ENCODE measurements at regions not wholly inside any gene's neighbourhood (a gene's known extent, or its start where the extent isn't known, plus 50 kb on each side); places are given as distances from the start of the nearest gene placed in this dataset.

DNA sequence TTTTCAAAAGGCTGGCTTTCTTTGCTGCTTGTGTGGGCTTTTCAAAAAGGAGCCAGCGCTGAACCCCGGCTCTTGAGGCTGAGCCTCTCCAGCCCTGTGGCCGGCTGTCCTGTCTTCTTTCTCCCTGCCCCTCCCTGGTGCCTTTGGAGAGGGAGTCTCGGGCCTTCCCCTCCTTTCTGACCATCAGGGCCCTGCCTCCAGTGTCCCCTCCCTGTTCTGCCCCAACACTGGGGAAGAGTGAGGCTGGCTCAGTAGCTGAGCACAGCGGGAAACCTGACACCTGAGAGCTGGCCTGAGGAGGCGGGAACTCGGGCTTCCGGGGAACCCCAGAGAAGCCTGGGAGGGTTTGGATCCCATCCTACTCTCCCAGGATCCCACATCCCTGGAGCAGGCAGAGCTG is 232.1 kb downstream of the LOXHD1 start:
- no peaks in the 10 kb centered on the region for H3K9me3 ChIP-seq (ENCODE audit: control insufficient read depth in 4 of 4, low read length in 3 of 4)
- H3K4me3 ChIP-seq (ENCODE audit: low read depth in 1 of 3, low read length in 3 of 3) = no peak overlapping the region
- H3K27ac ChIP-seq (ENCODE audit: low read depth in 1 of 2, low read length in 2 of 2) = no peak overlapping the region
- TF ChIP-seq HNF4A (conservative IDR thresholded peaks at IDR 0.05) (no peak), EGR1 (IDR thresholded peaks at IDR 0.05; ENCODE audit: low read depth in 2 of 2) (no peak), JUND (IDR thresholded peaks at IDR 0.05) (no peak), GABPA (IDR thresholded peaks at IDR 0.05 in 1 of 2, conservative IDR thresholded peaks at IDR 0.05 in 1 of 2) (no peak), FOXA1 (IDR thresholded peaks at IDR 0.05) (no peak), YY1 (IDR thresholded peaks at IDR 0.05) (no peak), NR2F2 (IDR thresholded peaks at IDR 0.05) (no peak)
- TF ChIP-seq, protein P1, sequence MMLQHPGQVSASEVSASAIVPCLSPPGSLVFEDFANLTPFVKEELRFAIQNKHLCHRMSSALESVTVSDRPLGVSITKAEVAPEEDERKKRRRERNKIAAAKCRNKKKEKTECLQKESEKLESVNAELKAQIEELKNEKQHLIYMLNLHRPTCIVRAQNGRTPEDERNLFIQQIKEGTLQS (IDR thresholded peaks at IDR 0.05) = no peak
- TF ChIP-seq, protein P2, sequence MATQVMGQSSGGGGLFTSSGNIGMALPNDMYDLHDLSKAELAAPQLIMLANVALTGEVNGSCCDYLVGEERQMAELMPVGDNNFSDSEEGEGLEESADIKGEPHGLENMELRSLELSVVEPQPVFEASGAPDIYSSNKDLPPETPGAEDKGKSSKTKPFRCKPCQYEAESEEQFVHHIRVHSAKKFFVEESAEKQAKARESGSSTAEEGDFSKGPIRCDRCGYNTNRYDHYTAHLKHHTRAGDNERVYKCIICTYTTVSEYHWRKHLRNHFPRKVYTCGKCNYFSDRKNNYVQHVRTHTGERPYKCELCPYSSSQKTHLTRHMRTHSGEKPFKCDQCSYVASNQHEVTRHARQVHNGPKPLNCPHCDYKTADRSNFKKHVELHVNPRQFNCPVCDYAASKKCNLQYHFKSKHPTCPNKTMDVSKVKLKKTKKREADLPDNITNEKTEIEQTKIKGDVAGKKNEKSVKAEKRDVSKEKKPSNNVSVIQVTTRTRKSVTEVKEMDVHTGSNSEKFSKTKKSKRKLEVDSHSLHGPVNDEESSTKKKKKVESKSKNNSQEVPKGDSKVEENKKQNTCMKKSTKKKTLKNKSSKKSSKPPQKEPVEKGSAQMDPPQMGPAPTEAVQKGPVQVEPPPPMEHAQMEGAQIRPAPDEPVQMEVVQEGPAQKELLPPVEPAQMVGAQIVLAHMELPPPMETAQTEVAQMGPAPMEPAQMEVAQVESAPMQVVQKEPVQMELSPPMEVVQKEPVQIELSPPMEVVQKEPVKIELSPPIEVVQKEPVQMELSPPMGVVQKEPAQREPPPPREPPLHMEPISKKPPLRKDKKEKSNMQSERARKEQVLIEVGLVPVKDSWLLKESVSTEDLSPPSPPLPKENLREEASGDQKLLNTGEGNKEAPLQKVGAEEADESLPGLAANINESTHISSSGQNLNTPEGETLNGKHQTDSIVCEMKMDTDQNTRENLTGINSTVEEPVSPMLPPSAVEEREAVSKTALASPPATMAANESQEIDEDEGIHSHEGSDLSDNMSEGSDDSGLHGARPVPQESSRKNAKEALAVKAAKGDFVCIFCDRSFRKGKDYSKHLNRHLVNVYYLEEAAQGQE (IDR thresholded peaks at IDR 0.05) = no peak
- TF ChIP-seq, protein P3, sequence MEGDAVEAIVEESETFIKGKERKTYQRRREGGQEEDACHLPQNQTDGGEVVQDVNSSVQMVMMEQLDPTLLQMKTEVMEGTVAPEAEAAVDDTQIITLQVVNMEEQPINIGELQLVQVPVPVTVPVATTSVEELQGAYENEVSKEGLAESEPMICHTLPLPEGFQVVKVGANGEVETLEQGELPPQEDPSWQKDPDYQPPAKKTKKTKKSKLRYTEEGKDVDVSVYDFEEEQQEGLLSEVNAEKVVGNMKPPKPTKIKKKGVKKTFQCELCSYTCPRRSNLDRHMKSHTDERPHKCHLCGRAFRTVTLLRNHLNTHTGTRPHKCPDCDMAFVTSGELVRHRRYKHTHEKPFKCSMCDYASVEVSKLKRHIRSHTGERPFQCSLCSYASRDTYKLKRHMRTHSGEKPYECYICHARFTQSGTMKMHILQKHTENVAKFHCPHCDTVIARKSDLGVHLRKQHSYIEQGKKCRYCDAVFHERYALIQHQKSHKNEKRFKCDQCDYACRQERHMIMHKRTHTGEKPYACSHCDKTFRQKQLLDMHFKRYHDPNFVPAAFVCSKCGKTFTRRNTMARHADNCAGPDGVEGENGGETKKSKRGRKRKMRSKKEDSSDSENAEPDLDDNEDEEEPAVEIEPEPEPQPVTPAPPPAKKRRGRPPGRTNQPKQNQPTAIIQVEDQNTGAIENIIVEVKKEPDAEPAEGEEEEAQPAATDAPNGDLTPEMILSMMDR (IDR thresholded peaks at IDR 0.05; ENCODE audit: low read depth, low read length, missing input control) = no peak
- DNase-seq (ENCODE audit: low spot score) = no peak
- H3K36me3 ChIP-seq (ENCODE audit: control insufficient read depth in 4 of 4, insufficient read depth in 3 of 4, low read depth in 1 of 4, low read length in 3 of 4) = no peaks in the 10 kb centered on the region
- no peaks in the 10 kb centered on the region for H3K27me3 ChIP-seq (ENCODE audit: control insufficient read depth in 4 of 4, insufficient read depth in 4 of 4, low read length in 3 of 4)
- 87% methylated on average over 8 of the region's 8 CpGs for WGBS
- no peak overlapping the region for H3K9ac ChIP-seq (ENCODE audit: low read depth in 1 of 2, low read length in 2 of 2)
- H3K4me1 ChIP-seq (ENCODE audit: control insufficient read depth in 4 of 4, insufficient read depth in 4 of 4, low read length in 3 of 4) = peaks cover 12 to 33% (median 22%) of the 10 kb centered on the region in 4 donors

DNA sequence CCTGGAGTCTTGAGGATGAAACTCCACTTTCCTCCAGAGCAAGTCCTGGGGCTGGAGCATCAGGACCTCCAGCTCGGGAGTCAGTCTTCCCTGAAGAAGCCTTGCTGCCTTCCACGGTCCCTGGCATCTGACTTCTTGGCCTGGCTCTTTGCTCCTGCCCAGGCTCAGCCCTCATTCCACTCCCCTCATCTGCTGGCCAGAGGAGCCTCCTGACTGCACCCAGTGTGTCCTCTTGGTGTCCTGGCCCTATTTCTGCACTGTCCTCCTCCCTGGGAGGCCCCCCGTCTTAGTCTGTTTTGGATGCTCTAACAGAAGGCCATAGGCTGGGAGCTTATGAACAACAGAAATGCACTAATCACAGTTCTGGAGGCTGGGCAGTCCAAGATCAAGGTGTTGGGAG is 231.5 kb downstream of the LOXHD1 start:
- no peak for TF ChIP-seq JUND (IDR thresholded peaks at IDR 0.05)
- TF ChIP-seq FOXA1 (IDR thresholded peaks at IDR 0.05) = no peak
- TF ChIP-seq EGR1 (IDR thresholded peaks at IDR 0.05; ENCODE audit: low read depth in 2 of 2) = no peak
- no peak for TF ChIP-seq FOXA2 (IDR thresholded peaks at IDR 0.05)
- TF ChIP-seq, protein P4, sequence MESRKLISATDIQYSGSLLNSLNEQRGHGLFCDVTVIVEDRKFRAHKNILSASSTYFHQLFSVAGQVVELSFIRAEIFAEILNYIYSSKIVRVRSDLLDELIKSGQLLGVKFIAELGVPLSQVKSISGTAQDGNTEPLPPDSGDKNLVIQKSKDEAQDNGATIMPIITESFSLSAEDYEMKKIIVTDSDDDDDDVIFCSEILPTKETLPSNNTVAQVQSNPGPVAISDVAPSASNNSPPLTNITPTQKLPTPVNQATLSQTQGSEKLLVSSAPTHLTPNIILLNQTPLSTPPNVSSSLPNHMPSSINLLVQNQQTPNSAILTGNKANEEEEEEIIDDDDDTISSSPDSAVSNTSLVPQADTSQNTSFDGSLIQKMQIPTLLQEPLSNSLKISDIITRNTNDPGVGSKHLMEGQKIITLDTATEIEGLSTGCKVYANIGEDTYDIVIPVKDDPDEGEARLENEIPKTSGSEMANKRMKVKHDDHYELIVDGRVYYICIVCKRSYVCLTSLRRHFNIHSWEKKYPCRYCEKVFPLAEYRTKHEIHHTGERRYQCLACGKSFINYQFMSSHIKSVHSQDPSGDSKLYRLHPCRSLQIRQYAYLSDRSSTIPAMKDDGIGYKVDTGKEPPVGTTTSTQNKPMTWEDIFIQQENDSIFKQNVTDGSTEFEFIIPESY (IDR thresholded peaks at IDR 0.05) = no peak
- no peak for TF ChIP-seq HNF4G (IDR thresholded peaks at IDR 0.05)
- TF ChIP-seq RXRA (IDR thresholded peaks at IDR 0.05) = no peak
- TF ChIP-seq YY1 (IDR thresholded peaks at IDR 0.05) = no peak
- no peak for TF ChIP-seq NR2F2 (IDR thresholded peaks at IDR 0.05)
- no peak for DNase-seq (ENCODE audit: low spot score)
- Histone ChIP-seq H3K4me1 (ENCODE audit: control insufficient read depth in 4 of 4, insufficient read depth in 4 of 4, low read length in 3 of 4) (peaks cover 10 to 29% (median 20%) of the 10 kb centered on the region in 4 donors), H3K36me3 (ENCODE audit: control insufficient read depth in 4 of 4, insufficient read depth in 3 of 4, low read depth in 1 of 4, low read length in 3 of 4) (no peaks in the 10 kb centered on the region), H3K9ac (ENCODE audit: low read depth in 1 of 2, low read length in 2 of 2) (no peak overlapping the region), H3K9me3 (ENCODE audit: control insufficient read depth in 4 of 4, low read length in 3 of 4) (no peaks in the 10 kb centered on the region), H3K4me3 (ENCODE audit: low read depth in 1 of 3, low read length in 3 of 3) (no peak overlapping the region), H3K27me3 (ENCODE audit: control insufficient read depth in 4 of 4, insufficient read depth in 4 of 4, low read length in 3 of 4) (no peaks in the 10 kb centered on the region), H3K27ac (ENCODE audit: low read depth in 1 of 2, low read length in 2 of 2) (no peak overlapping the region)
- WGBS = 95% methylated on average over 3 of the region's 3 CpGs

Data from liver (tissue), 8 donors.